ENCODE measurements at regions not wholly inside any gene's neighbourhood (a gene's known extent, or its start where the extent isn't known, plus 50 kb on each side); places are given as distances from the start of the nearest gene placed in this dataset.

- TF ChIP-seq ZNF70 (CRISPR knock-in tag; IDR thresholded peaks at IDR 0.05), result no peak
- TF ChIP-seq PATZ1 (CRISPR knock-in tag; IDR thresholded peaks at IDR 0.05; ENCODE audit: borderline replicate concordance), result no peak
- TF ChIP-seq RARB (CRISPR knock-in tag; IDR thresholded peaks at IDR 0.05), result no peak
- no peak for TF ChIP-seq BACH2 (CRISPR knock-in tag; IDR thresholded peaks at IDR 0.05; ENCODE audit: borderline replicate concordance)
- no peak for TF ChIP-seq PPARA (CRISPR knock-in tag; IDR thresholded peaks at IDR 0.05; ENCODE audit: borderline replicate concordance)
- TF ChIP-seq CSDC2 (CRISPR knock-in tag; IDR thresholded peaks at IDR 0.05), result no peak
- TF ChIP-seq ARNTL (CRISPR knock-in tag; IDR thresholded peaks at IDR 0.05; ENCODE audit: borderline replicate concordance, low read depth), result no peak
- TF ChIP-seq CREB5 (CRISPR knock-in tag; IDR thresholded peaks at IDR 0.05; ENCODE audit: low read depth), result no peak
- no peak for TF ChIP-seq TCF4 (CRISPR knock-in tag; IDR thresholded peaks at IDR 0.05; ENCODE audit: borderline replicate concordance)
- TF ChIP-seq, protein P1, sequence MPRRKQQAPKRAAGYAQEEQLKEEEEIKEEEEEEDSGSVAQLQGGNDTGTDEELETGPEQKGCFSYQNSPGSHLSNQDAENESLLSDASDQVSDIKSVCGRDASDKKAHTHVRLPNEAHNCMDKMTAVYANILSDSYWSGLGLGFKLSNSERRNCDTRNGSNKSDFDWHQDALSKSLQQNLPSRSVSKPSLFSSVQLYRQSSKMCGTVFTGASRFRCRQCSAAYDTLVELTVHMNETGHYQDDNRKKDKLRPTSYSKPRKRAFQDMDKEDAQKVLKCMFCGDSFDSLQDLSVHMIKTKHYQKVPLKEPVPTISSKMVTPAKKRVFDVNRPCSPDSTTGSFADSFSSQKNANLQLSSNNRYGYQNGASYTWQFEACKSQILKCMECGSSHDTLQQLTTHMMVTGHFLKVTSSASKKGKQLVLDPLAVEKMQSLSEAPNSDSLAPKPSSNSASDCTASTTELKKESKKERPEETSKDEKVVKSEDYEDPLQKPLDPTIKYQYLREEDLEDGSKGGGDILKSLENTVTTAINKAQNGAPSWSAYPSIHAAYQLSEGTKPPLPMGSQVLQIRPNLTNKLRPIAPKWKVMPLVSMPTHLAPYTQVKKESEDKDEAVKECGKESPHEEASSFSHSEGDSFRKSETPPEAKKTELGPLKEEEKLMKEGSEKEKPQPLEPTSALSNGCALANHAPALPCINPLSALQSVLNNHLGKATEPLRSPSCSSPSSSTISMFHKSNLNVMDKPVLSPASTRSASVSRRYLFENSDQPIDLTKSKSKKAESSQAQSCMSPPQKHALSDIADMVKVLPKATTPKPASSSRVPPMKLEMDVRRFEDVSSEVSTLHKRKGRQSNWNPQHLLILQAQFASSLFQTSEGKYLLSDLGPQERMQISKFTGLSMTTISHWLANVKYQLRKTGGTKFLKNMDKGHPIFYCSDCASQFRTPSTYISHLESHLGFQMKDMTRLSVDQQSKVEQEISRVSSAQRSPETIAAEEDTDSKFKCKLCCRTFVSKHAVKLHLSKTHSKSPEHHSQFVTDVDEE (CRISPR knock-in tag; IDR thresholded peaks at IDR 0.05), result no peak
- no peak for TF ChIP-seq ZNF565 (CRISPR knock-in tag; conservative IDR thresholded peaks at IDR 0.05; ENCODE audit: low read depth)
- no peak for TF ChIP-seq POU6F1 (CRISPR knock-in tag; IDR thresholded peaks at IDR 0.05; ENCODE audit: borderline replicate concordance, low read depth)
- no peak for TF ChIP-seq OSR1 (CRISPR knock-in tag; IDR thresholded peaks at IDR 0.05)
Observed at GRCh38 chr1:60547821-60548220, 474.3 kb upstream of the C1orf87 start.
